B cell (primary cell): ENCODE measurements at regions not wholly inside any gene's neighbourhood (a gene's known extent, or its start where the extent isn't known, plus 50 kb on each side); places are given as distances from the start of the nearest gene placed in this dataset.

Experiments used
- EZH2 ChIP-seq: IDR thresholded peaks from 2 replicates; pipeline ENCODE4 v1.6.1; 2012; ENCODE audit warnings: borderline replicate concordance, low read depth, mild to moderate bottlenecking, moderate library complexity, low read length; ENCODE audit not compliant: insufficient read depth, poor library complexity, severe bottlenecking
- TF ChIP-seq, protein P1 (sequence below): fragments of 200-600 bp; IDR thresholded peaks from one replicate; pipeline ENCODE4 v1.8.0; 2022; ENCODE audit warnings: antibody characterized with exemption, mild to moderate bottlenecking

- TF ChIP-seq, protein P1, sequence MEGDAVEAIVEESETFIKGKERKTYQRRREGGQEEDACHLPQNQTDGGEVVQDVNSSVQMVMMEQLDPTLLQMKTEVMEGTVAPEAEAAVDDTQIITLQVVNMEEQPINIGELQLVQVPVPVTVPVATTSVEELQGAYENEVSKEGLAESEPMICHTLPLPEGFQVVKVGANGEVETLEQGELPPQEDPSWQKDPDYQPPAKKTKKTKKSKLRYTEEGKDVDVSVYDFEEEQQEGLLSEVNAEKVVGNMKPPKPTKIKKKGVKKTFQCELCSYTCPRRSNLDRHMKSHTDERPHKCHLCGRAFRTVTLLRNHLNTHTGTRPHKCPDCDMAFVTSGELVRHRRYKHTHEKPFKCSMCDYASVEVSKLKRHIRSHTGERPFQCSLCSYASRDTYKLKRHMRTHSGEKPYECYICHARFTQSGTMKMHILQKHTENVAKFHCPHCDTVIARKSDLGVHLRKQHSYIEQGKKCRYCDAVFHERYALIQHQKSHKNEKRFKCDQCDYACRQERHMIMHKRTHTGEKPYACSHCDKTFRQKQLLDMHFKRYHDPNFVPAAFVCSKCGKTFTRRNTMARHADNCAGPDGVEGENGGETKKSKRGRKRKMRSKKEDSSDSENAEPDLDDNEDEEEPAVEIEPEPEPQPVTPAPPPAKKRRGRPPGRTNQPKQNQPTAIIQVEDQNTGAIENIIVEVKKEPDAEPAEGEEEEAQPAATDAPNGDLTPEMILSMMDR, result no peak
- no peak for TF ChIP-seq EZH2
These were observed 149.3 kb downstream of the FAM124B start for GRCh38 chr2:224252631-224253030.
